Osteoblast (primary cell): ENCODE measurements at regions not wholly inside any gene's neighbourhood (a gene's known extent, or its start where the extent isn't known, plus 50 kb on each side); places are given as distances from the start of the nearest gene placed in this dataset.

Experiments used
- DNase-seq: peaks from one replicate; pipeline ENCODE4 v3.0.0; 2011; ENCODE audit warnings: low spot score, mixed read lengths; ENCODE audit not compliant: insufficient read length; ENCODE audit errors: missing footprints
- H2AFZ ChIP-seq: 2 replicates; pipeline ENCODE4 v1.6.0; 2011; ENCODE audit warnings: mild to moderate bottlenecking, low read length
- H3K27ac ChIP-seq: 2 replicates; pipeline ENCODE4 v1.5.1; 2011; ENCODE audit warnings: mild to moderate bottlenecking, low read depth, low read length, moderate library complexity
- H3K27me3 ChIP-seq: 2 replicates; pipeline ENCODE4 v1.6.0; 2012; ENCODE audit warnings: mild to moderate bottlenecking, control low read depth, inconsistent platforms, low read length, moderate library complexity; ENCODE audit not compliant: insufficient read depth
- H3K36me3 ChIP-seq: 2 replicates; pipeline ENCODE4 v1.5.1; 2011; ENCODE audit warnings: mild to moderate bottlenecking, low read length, control low read depth, moderate library complexity; ENCODE audit not compliant: insufficient read depth
- H3K4me1 ChIP-seq: 2 replicates; pipeline ENCODE4 v1.5.1; 2011; ENCODE audit warnings: mild to moderate bottlenecking, low read length, control low read depth, moderate library complexity; ENCODE audit not compliant: insufficient read depth
- H3K4me2 ChIP-seq: 2 replicates; pipeline ENCODE4 v1.6.0; 2011; ENCODE audit warnings: mild to moderate bottlenecking, low read length; ENCODE audit not compliant: insufficient read depth
- H3K4me3 ChIP-seq: fragments of 200-600 bp; sonication (generic); 3 replicates; pipeline ENCODE4 v1.5.1; 2012; ENCODE audit warnings: mild to moderate bottlenecking, low read length, inconsistent platforms; ENCODE audit not compliant: insufficient read depth
- H3K79me2 ChIP-seq: 2 replicates; pipeline ENCODE4 v1.6.0; 2012; ENCODE audit warnings: mild to moderate bottlenecking, low read length, control low read depth, inconsistent platforms; ENCODE audit not compliant: insufficient read depth
- H3K9me3 ChIP-seq: 2 replicates; pipeline ENCODE4 v1.5.1; 2011; ENCODE audit warnings: low read depth, low read length, control low read depth
- H4K20me1 ChIP-seq: 2 replicates; pipeline ENCODE4 v1.6.0; 2012; ENCODE audit warnings: mild to moderate bottlenecking, low read length, control low read depth; ENCODE audit not compliant: insufficient read depth
- CTCF ChIP-seq: IDR thresholded peaks from 2 replicates; pipeline ENCODE4 v1.5.1; 2011; ENCODE audit warnings: mild to moderate bottlenecking, low read depth, low read length, moderate library complexity; ENCODE audit errors: extremely low read depth

- Histone ChIP-seq H3K27me3 (no peaks in the 10 kb centered on the region), H3K27ac (no peak overlapping the region), H3K79me2 (no peaks in the 10 kb centered on the region), H3K36me3 (no peaks in the 10 kb centered on the region), H4K20me1 (no peaks in the 10 kb centered on the region), H3K9me3 (no peaks in the 10 kb centered on the region), H3K4me3 (no peak overlapping the region), H3K4me1 (no peaks in the 10 kb centered on the region), H3K4me2 (no peak overlapping the region), H2AFZ (no peak overlapping the region)
- no peak for DNase-seq
- TF ChIP-seq CTCF = no peak
Measured at GRCh38 chr2:41040782-41041520, 589.1 kb upstream of the SLC8A1 start.

DNA sequence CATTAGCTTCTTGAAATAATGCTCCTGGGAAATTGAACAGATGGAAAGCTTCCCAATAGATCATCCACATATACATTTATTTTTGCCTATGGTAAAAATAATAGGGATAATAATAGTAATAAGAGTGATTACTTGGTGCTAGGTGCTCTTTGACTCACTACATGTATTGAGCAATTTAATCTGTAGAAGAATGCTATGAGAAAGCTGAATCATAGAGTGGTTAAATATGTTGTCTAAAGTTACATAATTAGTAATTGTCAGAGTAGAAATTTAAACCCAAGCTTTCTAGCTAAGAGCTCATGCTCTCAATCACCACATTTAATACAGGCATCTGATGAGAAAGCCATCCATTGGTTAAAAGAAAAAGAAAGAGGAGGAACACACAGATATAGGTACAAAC, 590.5 kb upstream of the SLC8A1 start:
- Histone ChIP-seq H3K4me2 (no peak overlapping the region), H3K36me3 (no peaks in the 10 kb centered on the region), H3K27ac (no peak overlapping the region), H3K9me3 (no peaks in the 10 kb centered on the region), H3K27me3 (no peaks in the 10 kb centered on the region), H3K4me3 (no peak overlapping the region), H3K4me1 (no peaks in the 10 kb centered on the region), H4K20me1 (no peaks in the 10 kb centered on the region), H3K79me2 (no peaks in the 10 kb centered on the region), H2AFZ (no peak overlapping the region)
- TF ChIP-seq CTCF = no peak
- no peak for DNase-seq

DNA sequence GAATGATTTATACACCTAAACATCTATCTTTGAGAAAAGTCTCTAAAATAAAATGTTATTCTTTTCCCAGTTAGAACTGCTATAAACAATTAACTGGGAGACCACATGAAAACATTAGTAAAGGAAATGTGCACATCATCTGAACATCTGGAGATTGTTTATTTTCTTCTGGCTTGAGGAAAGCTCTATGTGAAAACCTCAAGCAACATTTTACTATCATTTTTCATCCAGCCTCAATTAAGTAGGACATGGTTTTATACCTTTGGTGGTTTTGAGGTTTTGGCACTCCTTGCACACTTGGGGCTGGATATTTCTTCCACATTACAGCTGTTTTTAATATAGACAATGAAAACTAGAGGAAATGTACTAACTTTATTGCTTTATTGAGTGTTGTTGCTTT, 609.5 kb upstream of the SLC8A1 start:
- Histone ChIP-seq H3K79me2 (no peaks in the 10 kb centered on the region), H3K9me3 (no peaks in the 10 kb centered on the region)
- no peak for DNase-seq

GRCh38 chr2:41062336-41062735, 610.4 kb upstream of the SLC8A1 start:
- H3K79me2 ChIP-seq = no peaks in the 10 kb centered on the region
- H3K27me3 ChIP-seq = no peaks in the 10 kb centered on the region
- no peak overlapping the region for H3K27ac ChIP-seq
- no peak for DNase-seq
- no peaks in the 10 kb centered on the region for H3K9me3 ChIP-seq
- no peak overlapping the region for H3K4me2 ChIP-seq
- H3K4me3 ChIP-seq = no peak overlapping the region
- H4K20me1 ChIP-seq = no peaks in the 10 kb centered on the region
- no peak overlapping the region for H2AFZ ChIP-seq
- H3K4me1 ChIP-seq = no peaks in the 10 kb centered on the region
- H3K36me3 ChIP-seq = no peaks in the 10 kb centered on the region
- no peak for TF ChIP-seq CTCF

More for the DNA sequence above, 609.5 kb upstream of the SLC8A1 start:
- Histone ChIP-seq H3K4me3 (no peak overlapping the region), H3K4me1 (no peaks in the 10 kb centered on the region), H3K27me3 (no peaks in the 10 kb centered on the region), H4K20me1 (no peaks in the 10 kb centered on the region), H3K36me3 (no peaks in the 10 kb centered on the region), H3K27ac (no peak overlapping the region), H2AFZ (no peak overlapping the region), H3K4me2 (no peak overlapping the region)
- TF ChIP-seq CTCF = no peak
